HG03342 (cell line): ENCODE measurements at regions not wholly inside any gene's neighbourhood (a gene's known extent, or its start where the extent isn't known, plus 50 kb on each side); places are given as distances from the start of the nearest gene placed in this dataset.
"Not testable (repeated sequence)": the region's sequence is repeated elsewhere in the genome, so short reads cannot be mapped to it uniquely, and the experiment has no call there.

Experiments used
- ATAC-seq: cut with Tn5 transposase; IDR thresholded peaks from one replicate; pipeline ENCODE4 v1.9.1; 2021; ENCODE audit warnings: mild to moderate bottlenecking, moderate library complexity; ENCODE audit not compliant: unreplicated experiment

DNA sequence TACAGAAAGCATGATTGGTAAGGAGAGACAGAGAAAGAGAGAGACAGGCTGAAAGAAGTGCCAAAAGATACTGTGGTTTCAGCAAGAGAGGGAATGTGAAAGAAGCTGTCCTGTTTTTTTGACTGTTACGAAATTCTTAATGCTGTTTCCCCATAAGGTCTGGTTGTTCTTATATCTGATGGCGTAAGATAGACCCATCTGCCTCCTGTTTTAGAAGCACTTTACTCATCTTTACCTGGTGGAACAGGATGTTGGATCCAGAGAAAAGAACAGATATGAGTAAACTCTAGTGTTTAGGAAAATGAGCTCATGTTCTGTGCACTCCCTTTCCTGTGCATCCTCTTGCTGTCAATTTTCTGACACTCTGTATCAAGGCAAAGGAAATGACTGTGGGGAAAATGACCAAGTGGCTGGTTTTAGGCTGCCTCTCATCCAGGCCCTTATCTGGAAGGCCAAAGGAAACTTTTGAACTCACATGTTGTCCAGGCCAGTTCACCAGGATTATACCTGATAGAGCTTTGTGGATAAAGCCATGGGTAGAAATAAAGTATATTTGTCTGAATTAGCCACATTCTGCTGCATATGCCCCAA, 311.7 kb upstream of the HTR2C start:
- no peak for ATAC-seq

DNA sequence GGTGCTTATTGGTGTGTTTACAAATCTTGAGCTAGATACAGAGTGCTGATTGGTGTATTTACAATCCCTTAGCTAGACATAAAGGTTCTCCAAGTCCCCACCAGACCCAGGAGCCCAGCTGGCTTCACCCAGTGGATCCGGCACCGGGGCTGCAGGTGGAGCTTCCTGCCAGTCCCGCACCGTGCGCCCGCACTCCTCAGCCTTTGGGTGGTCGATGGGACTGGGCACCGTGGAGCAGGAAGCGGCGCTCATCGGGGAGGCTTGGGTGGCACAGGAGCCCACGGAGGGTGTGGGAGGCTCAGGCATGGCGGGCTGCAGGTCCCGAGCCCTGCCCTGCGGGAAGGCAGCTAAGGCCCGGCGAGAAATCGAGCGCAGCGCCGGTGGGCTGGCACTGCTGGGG, 313.5 kb upstream of the HTR2C start:
- ATAC-seq = not testable (repeated sequence)

DNA sequence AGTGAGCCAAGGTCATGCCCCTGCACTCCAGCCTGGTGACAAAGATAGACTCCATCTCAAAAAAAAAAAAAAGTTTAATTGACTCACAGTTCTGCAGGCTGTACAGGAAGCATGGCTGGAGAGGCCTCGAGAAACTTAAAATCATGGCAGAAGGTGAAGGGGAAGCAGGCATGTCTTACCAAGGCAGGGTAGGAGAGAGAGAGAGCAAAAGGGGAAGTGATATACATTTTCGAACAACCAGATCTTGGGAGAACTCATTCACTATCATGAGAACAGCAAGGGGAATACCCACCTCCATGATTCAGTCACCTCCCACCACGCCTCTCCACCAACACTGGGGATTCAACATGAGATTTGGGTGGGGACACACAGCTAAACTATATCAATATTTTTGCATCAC, 315.2 kb upstream of the HTR2C start:
- no peak for ATAC-seq

DNA sequence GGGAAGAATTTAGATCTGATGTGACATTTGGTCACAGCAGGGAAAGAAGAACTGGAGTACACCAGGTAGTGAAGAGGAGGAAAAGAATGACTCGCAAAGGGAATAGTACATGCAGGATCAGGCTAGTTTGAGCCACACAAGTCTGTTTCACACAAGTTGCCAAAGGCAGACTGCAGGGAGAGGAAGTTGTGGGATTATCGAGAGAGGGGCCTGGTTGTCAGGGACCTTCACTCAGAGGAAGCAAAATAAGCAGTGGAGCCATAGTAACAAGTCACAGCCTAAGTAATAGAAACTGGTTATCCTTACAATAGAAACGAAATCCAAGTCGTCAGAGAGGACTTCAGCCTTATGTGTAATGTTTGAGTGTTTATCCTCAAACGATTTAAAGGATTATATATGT, 316.7 kb upstream of the HTR2C start:
- no peak for ATAC-seq

DNA sequence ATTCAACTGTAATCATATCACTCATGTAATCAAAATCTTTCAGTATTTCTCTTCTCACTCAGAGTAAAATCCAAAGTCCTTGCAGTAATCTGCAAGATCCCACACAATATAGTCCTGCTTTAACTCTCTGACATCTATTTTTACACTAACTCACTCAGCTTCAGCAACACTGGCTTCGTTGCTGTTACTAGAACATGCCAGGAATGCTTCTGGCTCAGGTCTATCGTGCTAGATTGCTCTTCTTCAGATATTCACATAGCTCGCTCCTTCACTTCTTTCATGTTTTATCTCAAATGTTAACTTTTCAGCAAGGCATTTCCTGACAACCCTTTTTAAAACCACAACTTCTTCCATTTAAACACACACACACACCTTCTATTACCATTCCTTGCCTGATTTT, 331.7 kb upstream of the HTR2C start:
- ATAC-seq = no peak

- no peak for ATAC-seq
These were observed 332.3 kb upstream of the HTR2C start for GRCh38 chrX:114251575-114251974.

GRCh38 chrX:114221445-114221844, 362.4 kb upstream of the HTR2C start:
- ATAC-seq = no peak

DNA sequence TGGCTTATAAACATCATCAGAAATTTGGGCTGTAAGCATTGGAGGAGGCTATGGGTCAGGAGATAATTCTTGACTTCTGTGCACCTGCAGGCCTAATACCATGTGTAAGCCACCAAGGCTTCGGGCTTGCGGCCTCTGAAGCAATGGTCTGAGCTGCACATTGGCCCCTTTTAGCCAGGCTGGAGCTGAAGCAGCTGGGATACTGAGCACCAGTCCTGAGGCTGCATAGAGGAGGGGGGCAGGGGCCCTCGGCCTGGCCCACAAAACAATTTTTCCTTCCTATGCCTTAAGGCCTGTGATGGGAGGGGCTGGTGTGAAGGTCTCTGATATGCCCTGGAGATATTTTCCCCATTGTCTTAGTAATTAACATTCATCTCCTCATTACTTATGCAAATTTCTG, 373.0 kb upstream of the HTR2C start:
- ATAC-seq = no peak

DNA sequence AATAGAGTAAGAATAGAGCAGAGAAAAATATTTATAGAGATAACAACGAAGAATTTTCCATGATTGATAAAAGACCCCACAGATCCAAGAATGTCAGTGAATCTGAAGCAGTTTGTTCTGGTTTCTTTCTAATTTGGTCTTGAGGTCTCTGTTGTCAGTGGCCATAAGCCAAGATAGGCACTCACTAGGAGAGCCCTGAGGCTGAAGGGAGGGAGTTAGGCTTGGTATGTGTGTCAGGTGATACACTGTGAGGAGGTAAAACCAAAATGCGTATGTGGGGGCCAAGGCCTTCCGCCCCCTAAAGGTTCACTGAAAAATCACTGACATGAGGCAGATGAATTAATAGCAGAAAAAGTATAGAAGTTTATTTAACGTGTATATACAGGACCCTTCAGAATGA, 382.3 kb upstream of the HTR2C start:
- ATAC-seq = no peak

GRCh38 chrX:114181195-114181594, 402.7 kb upstream of the HTR2C start:
- ATAC-seq = no peak

DNA sequence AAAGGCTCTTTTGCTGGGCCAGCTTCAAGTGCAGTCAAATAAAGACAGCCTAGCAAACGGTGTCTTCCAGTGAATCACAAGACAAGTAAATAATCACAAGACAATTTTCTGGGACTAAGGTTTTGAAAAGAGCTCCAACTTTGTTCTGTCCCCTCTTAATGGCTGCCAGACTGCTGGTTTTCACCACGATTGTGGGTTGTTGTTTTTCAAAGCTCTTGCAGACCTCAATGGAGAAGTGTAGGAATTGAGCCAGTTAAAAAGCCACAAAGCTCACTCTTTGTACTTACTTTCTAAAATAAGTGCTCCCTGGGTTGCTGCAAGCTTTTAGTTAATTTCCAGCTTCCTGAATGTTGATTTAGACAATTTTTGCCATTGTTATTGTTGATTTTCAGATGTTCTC, 405.8 kb upstream of the HTR2C start:
- ATAC-seq = no peak

- not testable (repeated sequence) for ATAC-seq
These were observed 416.6 kb upstream of the HTR2C start for GRCh38 chrX:114167276-114167675.

DNA sequence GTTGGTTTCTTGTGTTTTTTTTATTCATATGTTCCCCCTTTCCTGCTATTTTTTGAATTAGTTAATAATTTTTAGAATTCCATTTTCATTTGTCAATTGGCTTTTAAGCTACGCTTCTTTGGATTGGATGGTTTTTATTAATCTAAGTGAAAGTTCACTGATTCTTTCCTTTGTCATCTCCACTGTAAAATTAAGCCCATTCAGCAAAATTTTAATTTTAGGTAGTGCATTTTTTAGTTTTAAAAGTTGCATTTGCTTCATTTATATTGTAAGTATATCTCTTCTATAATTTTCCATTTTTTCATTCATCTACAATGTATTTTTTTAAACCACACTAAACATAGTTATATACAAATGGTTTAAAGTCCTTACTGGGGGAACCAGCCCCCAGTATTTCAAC, 417.3 kb upstream of the HTR2C start:
- no peak for ATAC-seq

- no peak for ATAC-seq
These were observed 418.3 kb upstream of the HTR2C start for GRCh38 chrX:114165537-114165936.

- peak; percentile 65 for ATAC-seq
These were observed 421.7 kb upstream of the HTR2C start for GRCh38 chrX:114162068-114162735.

DNA sequence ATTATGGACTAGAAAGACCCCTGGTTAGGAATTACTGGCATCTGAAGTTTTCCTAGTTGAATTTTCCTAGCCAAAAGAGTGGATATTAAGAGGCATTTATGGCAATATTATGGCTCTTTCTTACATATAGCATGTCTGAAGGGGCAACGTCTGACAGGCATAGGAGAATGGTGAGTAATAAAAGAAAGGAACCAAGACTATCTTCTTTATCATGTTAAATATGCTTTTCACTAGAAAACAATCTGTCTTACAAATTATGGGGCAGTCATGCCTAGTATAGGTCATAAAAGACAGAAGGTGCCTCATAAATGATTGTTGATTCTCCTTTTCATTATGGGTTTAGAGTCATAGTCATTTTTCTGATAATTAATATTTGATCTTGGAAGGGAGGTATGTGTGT, 431.1 kb upstream of the HTR2C start:
- ATAC-seq = no peak

DNA sequence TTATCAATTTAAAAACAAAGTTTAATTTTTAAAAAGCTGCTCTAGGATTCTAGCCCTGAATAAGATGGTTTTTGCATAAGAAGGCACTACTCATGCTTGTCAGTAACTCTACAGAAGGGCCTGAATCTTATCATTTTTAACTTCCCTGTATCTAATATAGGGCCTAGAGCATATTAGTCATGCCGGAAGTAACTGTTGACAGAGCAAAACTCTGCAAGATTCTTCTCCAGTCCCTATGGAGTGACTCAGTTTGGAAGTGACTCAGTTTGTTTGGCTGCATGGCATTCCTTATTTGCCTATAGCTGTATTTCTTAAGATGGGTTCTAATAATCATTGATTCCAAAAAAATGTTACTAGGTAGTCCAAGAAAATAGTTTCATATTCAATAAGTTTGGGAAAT, 431.8 kb upstream of the HTR2C start:
- ATAC-seq = no peak

GRCh38 chrX:114134465-114134864, 449.4 kb upstream of the HTR2C start:
- ATAC-seq = no peak

- no peak for ATAC-seq
These were observed 456.4 kb upstream of the HTR2C start for GRCh38 chrX:114127411-114128025.

GRCh38 chrX:114127005-114127404, 456.9 kb upstream of the HTR2C start:
- no peak for ATAC-seq

GRCh38 chrX:114101081-114101480, 482.8 kb upstream of the HTR2C start:
- no peak for ATAC-seq

DNA sequence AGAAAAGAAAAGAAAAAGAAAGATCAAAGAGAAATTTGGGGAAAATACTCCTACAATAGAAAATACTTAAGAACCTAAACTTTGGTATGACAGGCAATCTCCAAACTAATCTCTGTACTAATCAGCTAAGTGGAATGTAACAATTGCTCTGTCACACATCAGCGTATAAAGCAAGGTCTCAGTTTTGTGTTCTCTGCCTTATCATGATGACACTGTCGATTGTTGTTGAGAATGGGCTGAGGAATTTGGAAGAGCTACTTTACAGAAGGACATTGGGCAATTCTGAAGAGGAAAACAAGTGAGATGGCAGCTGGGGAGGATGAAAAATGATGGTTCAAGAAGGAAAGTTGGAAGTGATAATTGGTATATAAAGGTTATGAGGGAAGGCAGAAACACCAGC, 486.0 kb upstream of the HTR2C start:
- no peak for ATAC-seq

DNA sequence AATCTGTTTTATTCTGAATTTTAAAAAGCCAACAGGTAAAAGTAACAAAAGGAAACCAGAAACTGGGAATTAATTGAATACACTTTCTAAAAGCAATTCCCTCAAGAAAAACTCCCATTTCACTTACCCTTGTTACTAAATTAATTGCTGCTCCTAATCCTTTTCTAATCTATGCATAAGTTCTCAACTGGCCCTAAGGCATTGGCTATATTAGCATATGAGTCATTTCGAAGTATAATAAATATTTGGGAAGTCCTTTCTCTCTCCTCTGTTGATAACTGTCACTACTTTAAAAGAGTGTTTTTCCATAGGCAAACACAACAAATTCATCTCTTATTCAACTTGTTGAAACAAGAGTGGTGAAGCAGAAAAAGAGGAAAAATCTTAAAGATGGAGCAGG, 486.5 kb upstream of the HTR2C start:
- ATAC-seq = no peak
